ENCODE measurements at regions not wholly inside any gene's neighbourhood (a gene's known extent, or its start where the extent isn't known, plus 50 kb on each side); places are given as distances from the start of the nearest gene placed in this dataset.

DNA sequence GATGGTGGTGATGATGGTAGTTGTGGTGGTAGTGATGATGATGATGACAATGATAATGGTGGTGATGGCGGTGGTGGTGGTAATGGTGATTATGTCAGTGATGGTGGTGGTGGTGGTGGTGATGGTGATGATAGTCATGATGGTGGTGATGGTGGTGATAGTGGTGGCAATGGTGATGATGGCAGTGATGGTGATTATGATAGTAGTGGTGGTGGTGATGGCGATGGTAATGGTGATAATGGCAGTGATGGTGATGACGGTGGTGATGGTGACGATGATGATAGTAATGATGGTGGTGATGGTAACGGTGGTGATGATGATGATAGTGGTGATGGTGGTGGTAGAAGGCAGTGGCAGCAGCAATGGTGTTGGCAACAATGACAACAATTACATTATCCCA lies 55.3 kb downstream of the RBFOX3 start:
- TF ChIP-seq, protein P1, sequence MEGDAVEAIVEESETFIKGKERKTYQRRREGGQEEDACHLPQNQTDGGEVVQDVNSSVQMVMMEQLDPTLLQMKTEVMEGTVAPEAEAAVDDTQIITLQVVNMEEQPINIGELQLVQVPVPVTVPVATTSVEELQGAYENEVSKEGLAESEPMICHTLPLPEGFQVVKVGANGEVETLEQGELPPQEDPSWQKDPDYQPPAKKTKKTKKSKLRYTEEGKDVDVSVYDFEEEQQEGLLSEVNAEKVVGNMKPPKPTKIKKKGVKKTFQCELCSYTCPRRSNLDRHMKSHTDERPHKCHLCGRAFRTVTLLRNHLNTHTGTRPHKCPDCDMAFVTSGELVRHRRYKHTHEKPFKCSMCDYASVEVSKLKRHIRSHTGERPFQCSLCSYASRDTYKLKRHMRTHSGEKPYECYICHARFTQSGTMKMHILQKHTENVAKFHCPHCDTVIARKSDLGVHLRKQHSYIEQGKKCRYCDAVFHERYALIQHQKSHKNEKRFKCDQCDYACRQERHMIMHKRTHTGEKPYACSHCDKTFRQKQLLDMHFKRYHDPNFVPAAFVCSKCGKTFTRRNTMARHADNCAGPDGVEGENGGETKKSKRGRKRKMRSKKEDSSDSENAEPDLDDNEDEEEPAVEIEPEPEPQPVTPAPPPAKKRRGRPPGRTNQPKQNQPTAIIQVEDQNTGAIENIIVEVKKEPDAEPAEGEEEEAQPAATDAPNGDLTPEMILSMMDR (conservative IDR thresholded peaks at IDR 0.05) = no peak
- no peak for TF ChIP-seq EZH2 (IDR thresholded peaks at IDR 0.05; ENCODE audit: low read depth)
